GM21515 (cell line): ENCODE measurements at regions not wholly inside any gene's neighbourhood (a gene's known extent, or its start where the extent isn't known, plus 50 kb on each side); places are given as distances from the start of the nearest gene placed in this dataset.

Experiments
- ATAC-seq: cut with Tn5 transposase; IDR thresholded peaks from one replicate; pipeline ENCODE4 v1.9.1; 2021; ENCODE audit not compliant: unreplicated experiment

GRCh38 chr18:64207820-64208219 lies 58.9 kb upstream of the LINC00305 start:
- ATAC-seq = no peak

- ATAC-seq = peak; percentile 48
Observed at GRCh38 chr18:64203295-64203694, 54.4 kb upstream of the LINC00305 start.

- no peak for ATAC-seq
Observed at GRCh38 chr18:64202863-64203262, 54.0 kb upstream of the LINC00305 start.

GRCh38 chr18:64202210-64202836 lies 53.4 kb upstream of the LINC00305 start:
- ATAC-seq = no peak

GRCh38 chr18:64201781-64202180 lies 52.9 kb upstream of the LINC00305 start:
- no peak for ATAC-seq

- no peak for ATAC-seq
Observed at GRCh38 chr18:64199581-64199980, 50.7 kb upstream of the LINC00305 start.
